Mesothelial cell of epicardium (in vitro differentiated cells): ENCODE measurements at regions not wholly inside any gene's neighbourhood (a gene's known extent, or its start where the extent isn't known, plus 50 kb on each side); places are given as distances from the start of the nearest gene placed in this dataset.

Experiments
- DNase-seq, 2 experiments: peaks; one replicate each; pipeline ENCODE4 v3.0.0; 2021; ENCODE audit warnings: low spot score in 2 of 2; ENCODE audit not compliant: unreplicated experiment in 2 of 2
- H3K27ac Mint-ChIP-seq: 2 replicates; pipeline ENCODE4 v1.8.0; 2021; ENCODE audit warnings: mixed read lengths
- H3K27me3 Mint-ChIP-seq: 2 replicates; pipeline ENCODE4 v1.8.0; 2021; ENCODE audit warnings: low read depth, mixed read lengths
- H3K36me3 Mint-ChIP-seq: 2 replicates; pipeline ENCODE4 v1.8.0; 2021; ENCODE audit warnings: mixed read lengths
- H3K4me1 Mint-ChIP-seq: 2 replicates; pipeline ENCODE4 v1.8.0; 2021; ENCODE audit warnings: mixed read lengths
- H3K4me3 Mint-ChIP-seq: 2 replicates; pipeline ENCODE4 v1.8.0; 2021; ENCODE audit warnings: mild to moderate bottlenecking, moderate library complexity, mixed read lengths
- H3K9me3 Mint-ChIP-seq: 2 replicates; pipeline ENCODE4 v1.8.0; 2021; ENCODE audit warnings: mixed read lengths
- CTCF ChIP-seq: fragments of 200-600 bp; sonication (generic); IDR thresholded peaks from one replicate; pipeline ENCODE4 v1.5.0; 2021; ENCODE audit warnings: antibody characterized with exemption; ENCODE audit not compliant: unreplicated experiment

GRCh38 chr10:90302758-90303481 lies 554.9 kb downstream of the HTR7 start:
- Mint-ChIP-seq H3K4me1 (peaks cover 33% of the 10 kb centered on the region), H3K4me3 (no peak overlapping the region), H3K27ac (peak overlapping the region; percentile 32), H3K27me3 (no peaks in the 10 kb centered on the region), H3K36me3 (no peaks in the 10 kb centered on the region), H3K9me3 (no peaks in the 10 kb centered on the region)
- no peak for DNase-seq
- no peak for TF ChIP-seq CTCF

- Mint-ChIP-seq H3K4me1 (peaks cover 35% of the 10 kb centered on the region), H3K27ac (no peak overlapping the region), H3K4me3 (no peak overlapping the region), H3K36me3 (peaks cover 3% of the 10 kb centered on the region), H3K27me3 (no peaks in the 10 kb centered on the region), H3K9me3 (peaks cover 8% of the 10 kb centered on the region)
- TF ChIP-seq CTCF = no peak
- DNase-seq = no peak
These were observed 553.3 kb downstream of the HTR7 start for GRCh38 chr10:90304533-90304932.

- Mint-ChIP-seq H3K27ac (no peak overlapping the region), H3K4me3 (no peak overlapping the region), H3K27me3 (no peaks in the 10 kb centered on the region), H3K9me3 (peaks cover 8% of the 10 kb centered on the region), H3K36me3 (peaks cover 3% of the 10 kb centered on the region), H3K4me1 (peaks cover 35% of the 10 kb centered on the region)
- no peak for TF ChIP-seq CTCF
- DNase-seq = no peak
These were observed 551.7 kb downstream of the HTR7 start for GRCh38 chr10:90306187-90306586.

- DNase-seq = no peak
- peaks cover 8% of the 10 kb centered on the region for H3K9me3 Mint-ChIP-seq
- H3K4me1 Mint-ChIP-seq = peaks cover 25% of the 10 kb centered on the region
- peak overlapping the region; percentile 68 for H3K27ac Mint-ChIP-seq
- TF ChIP-seq CTCF = no peak
- no peaks in the 10 kb centered on the region for H3K27me3 Mint-ChIP-seq
- H3K36me3 Mint-ChIP-seq = peaks cover 3% of the 10 kb centered on the region
- H3K4me3 Mint-ChIP-seq = no peak overlapping the region
These were observed 549.6 kb downstream of the HTR7 start for GRCh38 chr10:90308223-90308622.

GRCh38 chr10:90313576-90314325 lies 544.1 kb downstream of the HTR7 start:
- H3K9me3 Mint-ChIP-seq = peaks cover 6% of the 10 kb centered on the region
- DNase-seq = no peak
- peaks cover 22% of the 10 kb centered on the region for H3K4me1 Mint-ChIP-seq
- peaks cover 13% of the 10 kb centered on the region for H3K27me3 Mint-ChIP-seq
- H3K27ac Mint-ChIP-seq = peak overlapping the region; percentile 58
- TF ChIP-seq CTCF = no peak
- H3K4me3 Mint-ChIP-seq = no peak overlapping the region
- peaks cover 1% of the 10 kb centered on the region for H3K36me3 Mint-ChIP-seq
